Brain microvascular endothelial cell (primary cell): ENCODE measurements at regions not wholly inside any gene's neighbourhood (a gene's known extent, or its start where the extent isn't known, plus 50 kb on each side); places are given as distances from the start of the nearest gene placed in this dataset.
"Not testable (repeated sequence)": the region's sequence is repeated elsewhere in the genome, so short reads cannot be mapped to it uniquely, and the experiment has no call there.

Source experiments
- DNase-seq: peaks from one replicate; pipeline ENCODE4 v3.0.0-alpha.2; 2020
- H3K27ac ChIP-seq: fragments of 250-450 bp; sonication (Bioruptor Pico); 2 replicates; pipeline ENCODE4 v1.5.1; 2020; ENCODE audit warnings: mild to moderate bottlenecking, moderate library complexity
- H3K27me3 ChIP-seq: fragments of 250-450 bp; sonication (Bioruptor Pico); replicated peaks from 2 replicates; pipeline ENCODE4 v1.5.1; 2020; ENCODE audit warnings: mild to moderate bottlenecking
- H3K36me3 ChIP-seq: fragments of 250-450 bp; sonication (Bioruptor Pico); replicated peaks from 2 replicates; pipeline ENCODE4 v1.5.1; 2020; ENCODE audit warnings: mild to moderate bottlenecking
- H3K4me3 ChIP-seq: 2 replicates; pipeline ENCODE4 v1.5.1; 2011; ENCODE audit warnings: low read depth, mild to moderate bottlenecking, control low read depth, low read length, moderate library complexity
- CTCF ChIP-seq: IDR thresholded peaks from 2 replicates; pipeline ENCODE4 v1.5.1; 2011; ENCODE audit warnings: low read depth, mild to moderate bottlenecking, moderate library complexity, low read length, control low read depth, inconsistent platforms; ENCODE audit errors: missing control alignments
- in situ Hi-C: cut with HindIII; loops from 2 replicates; pipeline ENCODE4 v1.10.0; 2017; ENCODE audit warnings: low sequenced_read_pairs, low pct_ligation_motif_present

- in situ Hi-C loops: no loop called here
These were observed 157.3 kb downstream of the MRPL39 start for GRCh38 chr21:25449950-25450349.

GRCh38 chr21:25441835-25442234, 165.4 kb downstream of the MRPL39 start:
- no peak for DNase-seq
- Histone ChIP-seq H3K27me3 (no peaks in the 10 kb centered on the region), H3K4me3 (no peak overlapping the region), H3K36me3 (no peaks in the 10 kb centered on the region), H3K27ac (no peak overlapping the region)
- no peak for TF ChIP-seq CTCF
- in situ Hi-C loops: no loop called here

More at GRCh38 chr21:25449950-25450349, 157.3 kb downstream of the MRPL39 start:
- H3K4me3 ChIP-seq: no peak overlapping the region
- no peaks in the 10 kb centered on the region for H3K27me3 ChIP-seq
- H3K27ac ChIP-seq: no peak overlapping the region
- no peak for DNase-seq
- no peak for TF ChIP-seq CTCF
- no peaks in the 10 kb centered on the region for H3K36me3 ChIP-seq

GRCh38 chr21:25437465-25437864, 169.8 kb downstream of the MRPL39 start:
- H3K4me3 ChIP-seq, H3K27ac ChIP-seq, in situ Hi-C loops, H3K36me3 ChIP-seq, DNase-seq, H3K27me3 ChIP-seq: not testable (repeated sequence)

GRCh38 chr21:25428537-25428936, 178.7 kb downstream of the MRPL39 start:
- H3K27me3 ChIP-seq: no peaks in the 10 kb centered on the region
- H3K4me3 ChIP-seq: no peak overlapping the region
- DNase-seq: no peak
- TF ChIP-seq CTCF: no peak
- H3K27ac ChIP-seq: no peak overlapping the region
- in situ Hi-C loops: no loop called here
- H3K36me3 ChIP-seq: no peaks in the 10 kb centered on the region

- TF ChIP-seq CTCF: no peak
- in situ Hi-C loops: no loop called here
These were observed 179.5 kb downstream of the MRPL39 start for GRCh38 chr21:25427828-25428227.

GRCh38 chr21:25426580-25426979, 180.7 kb downstream of the MRPL39 start:
- H3K27me3 ChIP-seq: no peaks in the 10 kb centered on the region
- no peak overlapping the region for H3K27ac ChIP-seq
- no peaks in the 10 kb centered on the region for H3K36me3 ChIP-seq
- in situ Hi-C loops: no loop called here
- no peak for DNase-seq
- no peak for TF ChIP-seq CTCF
- H3K4me3 ChIP-seq: no peak overlapping the region

More at GRCh38 chr21:25427828-25428227, 179.5 kb downstream of the MRPL39 start:
- H3K27me3 ChIP-seq: no peaks in the 10 kb centered on the region
- H3K4me3 ChIP-seq: no peak overlapping the region
- DNase-seq: no peak
- no peak overlapping the region for H3K27ac ChIP-seq
- H3K36me3 ChIP-seq: no peaks in the 10 kb centered on the region
